K562 (cell line): ENCODE measurements at regions not wholly inside any gene's neighbourhood (a gene's known extent, or its start where the extent isn't known, plus 50 kb on each side); places are given as distances from the start of the nearest gene placed in this dataset.

Experiments
- CREB3L1 ChIP-seq: fragments of 450-650 bp; IDR thresholded peaks from 2 replicates; pipeline ENCODE4 v1.6.1; 2014; ENCODE audit warnings: low read depth, mild to moderate bottlenecking, moderate library complexity, borderline replicate concordance
- FOXM1 ChIP-seq, 2 experiments: fragments of 450-650 bp in 1 of 2; sonication (generic) in 1 of 2; formaldehyde crosslinking in 1 of 2; IDR thresholded peaks; 2 replicates each; pipeline versions ENCODE4 v1.6.1 to v1.9.0; 2017 to 2022; ENCODE audit warnings: low read depth in 2 of 2, mild to moderate bottlenecking in 2 of 2, missing genetic modification reagents in 1 of 2, moderate library complexity in 1 of 2
- HNRNPUL1 ChIP-seq: fragments of 200-400 bp; formaldehyde crosslinking; IDR thresholded peaks from 2 replicates; pipeline ENCODE4 v1.6.1; 2017; ENCODE audit warnings: low read length
- KDM1A ChIP-seq, 2 experiments: fragments of 450-650 bp; IDR thresholded peaks; 2 replicates each; pipeline ENCODE4 v1.6.1; 2016; ENCODE audit warnings: mild to moderate bottlenecking in 2 of 2
- THRB ChIP-seq: fragments of 450-650 bp; formaldehyde crosslinking; conservative IDR thresholded peaks from 2 replicates; pipeline ENCODE4 v1.4.0; 2022; ENCODE audit warnings: mild to moderate bottlenecking, missing genetic modification characterization
- TRIM24 ChIP-seq, 2 experiments: fragments of 450-650 bp; IDR thresholded peaks; 2 replicates each; pipeline ENCODE4 v1.6.1; 2016
- ZKSCAN8 ChIP-seq: fragments of 200-800 bp; sonication (Bioruptor generic); IDR thresholded peaks from 2 replicates; pipeline ENCODE4 v1.6.1; 2016; ENCODE audit warnings: missing genetic modification characterization, missing compliant biosample characterization
- ZNF280B ChIP-seq: fragments of 250-450 bp; sonication (Bioruptor Pico); IDR thresholded peaks from 2 replicates; pipeline ENCODE4 v1.5.1; 2021; ENCODE audit warnings: mild to moderate bottlenecking
- ZNF696 ChIP-seq: fragments of 250-450 bp; sonication (Bioruptor Pico); conservative IDR thresholded peaks from 2 replicates; pipeline ENCODE4 v1.4.0; 2020; ENCODE audit warnings: mild to moderate bottlenecking, moderate library complexity
- TF ChIP-seq, protein P1 (sequence below), 2 experiments: fragments of 450-650 bp; IDR thresholded peaks; 2 replicates each; pipeline ENCODE4 v1.6.1; 2016; ENCODE audit warnings: mild to moderate bottlenecking in 2 of 2, borderline replicate concordance in 1 of 2, low read depth in 1 of 2, moderate library complexity in 1 of 2

DNA sequence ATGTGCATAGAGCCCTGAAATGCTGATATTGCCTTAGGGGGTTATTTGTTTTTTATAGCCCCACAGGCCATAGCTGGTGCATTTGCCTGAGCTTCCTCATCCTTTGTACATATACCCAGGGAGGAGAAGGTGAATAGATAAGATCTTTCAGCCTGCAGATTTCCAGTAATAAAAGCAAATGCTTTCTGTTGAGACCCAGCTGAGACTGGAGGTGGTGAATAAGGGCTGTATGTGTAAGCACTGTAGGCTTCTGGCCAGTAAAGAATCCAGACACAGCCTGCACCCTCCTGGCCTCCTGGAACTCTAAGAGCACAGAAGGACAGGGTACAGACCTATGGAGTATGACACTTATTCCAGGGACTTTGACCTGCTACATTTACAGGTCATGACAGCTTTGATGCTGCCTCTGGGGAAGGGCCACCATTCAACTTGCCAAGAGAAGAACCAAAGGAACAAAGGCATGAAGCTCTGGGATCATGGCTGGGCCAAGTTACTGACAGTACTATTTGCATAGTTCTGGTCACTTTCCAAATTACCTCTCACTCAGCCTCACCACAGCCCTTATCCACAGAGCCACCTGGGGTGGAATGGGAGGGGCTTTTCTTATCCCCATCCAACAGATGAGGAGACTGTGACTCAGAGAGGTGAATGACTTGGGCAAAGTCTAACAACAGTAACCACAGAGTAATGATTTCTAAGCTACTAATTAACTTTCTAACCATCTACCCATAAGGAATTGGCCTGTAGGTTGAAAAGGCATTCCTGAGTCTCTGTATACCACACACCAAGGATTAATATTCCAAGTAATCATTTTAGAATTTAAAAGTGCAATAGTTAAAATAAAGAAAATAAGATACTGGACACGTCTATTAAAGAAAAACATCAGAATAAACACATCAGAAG lies 604.5 kb upstream of the KLF4 start (continued):
- TF ChIP-seq THRB (CRISPR knock-in tag) (peak; percentile 86), KDM1A (IDR thresholded peaks at IDR 0.05) (peak; percentile 96), TRIM24 (IDR thresholded peaks at IDR 0.05) (peak; percentile 91 to 94), ZNF696 (CRISPR knock-in tag) (no peak), HNRNPUL1 (no peak), ZKSCAN8 (no peak), CREB3L1 (0 out of 2 replicates have a peak, but pooled peaks have one; percentile 31), FOXM1 (IDR thresholded peaks at IDR 0.05; ENCODE audit: low read depth) (peak; percentile 97), FOXM1 (CRISPR knock-in tag; IDR thresholded peaks at IDR 0.05; ENCODE audit: low read depth) (peak; percentile 56; the same call in 1 of the 2 replicates), ZNF280B (CRISPR knock-in tag) (no peak)
- TF ChIP-seq, protein P1, sequence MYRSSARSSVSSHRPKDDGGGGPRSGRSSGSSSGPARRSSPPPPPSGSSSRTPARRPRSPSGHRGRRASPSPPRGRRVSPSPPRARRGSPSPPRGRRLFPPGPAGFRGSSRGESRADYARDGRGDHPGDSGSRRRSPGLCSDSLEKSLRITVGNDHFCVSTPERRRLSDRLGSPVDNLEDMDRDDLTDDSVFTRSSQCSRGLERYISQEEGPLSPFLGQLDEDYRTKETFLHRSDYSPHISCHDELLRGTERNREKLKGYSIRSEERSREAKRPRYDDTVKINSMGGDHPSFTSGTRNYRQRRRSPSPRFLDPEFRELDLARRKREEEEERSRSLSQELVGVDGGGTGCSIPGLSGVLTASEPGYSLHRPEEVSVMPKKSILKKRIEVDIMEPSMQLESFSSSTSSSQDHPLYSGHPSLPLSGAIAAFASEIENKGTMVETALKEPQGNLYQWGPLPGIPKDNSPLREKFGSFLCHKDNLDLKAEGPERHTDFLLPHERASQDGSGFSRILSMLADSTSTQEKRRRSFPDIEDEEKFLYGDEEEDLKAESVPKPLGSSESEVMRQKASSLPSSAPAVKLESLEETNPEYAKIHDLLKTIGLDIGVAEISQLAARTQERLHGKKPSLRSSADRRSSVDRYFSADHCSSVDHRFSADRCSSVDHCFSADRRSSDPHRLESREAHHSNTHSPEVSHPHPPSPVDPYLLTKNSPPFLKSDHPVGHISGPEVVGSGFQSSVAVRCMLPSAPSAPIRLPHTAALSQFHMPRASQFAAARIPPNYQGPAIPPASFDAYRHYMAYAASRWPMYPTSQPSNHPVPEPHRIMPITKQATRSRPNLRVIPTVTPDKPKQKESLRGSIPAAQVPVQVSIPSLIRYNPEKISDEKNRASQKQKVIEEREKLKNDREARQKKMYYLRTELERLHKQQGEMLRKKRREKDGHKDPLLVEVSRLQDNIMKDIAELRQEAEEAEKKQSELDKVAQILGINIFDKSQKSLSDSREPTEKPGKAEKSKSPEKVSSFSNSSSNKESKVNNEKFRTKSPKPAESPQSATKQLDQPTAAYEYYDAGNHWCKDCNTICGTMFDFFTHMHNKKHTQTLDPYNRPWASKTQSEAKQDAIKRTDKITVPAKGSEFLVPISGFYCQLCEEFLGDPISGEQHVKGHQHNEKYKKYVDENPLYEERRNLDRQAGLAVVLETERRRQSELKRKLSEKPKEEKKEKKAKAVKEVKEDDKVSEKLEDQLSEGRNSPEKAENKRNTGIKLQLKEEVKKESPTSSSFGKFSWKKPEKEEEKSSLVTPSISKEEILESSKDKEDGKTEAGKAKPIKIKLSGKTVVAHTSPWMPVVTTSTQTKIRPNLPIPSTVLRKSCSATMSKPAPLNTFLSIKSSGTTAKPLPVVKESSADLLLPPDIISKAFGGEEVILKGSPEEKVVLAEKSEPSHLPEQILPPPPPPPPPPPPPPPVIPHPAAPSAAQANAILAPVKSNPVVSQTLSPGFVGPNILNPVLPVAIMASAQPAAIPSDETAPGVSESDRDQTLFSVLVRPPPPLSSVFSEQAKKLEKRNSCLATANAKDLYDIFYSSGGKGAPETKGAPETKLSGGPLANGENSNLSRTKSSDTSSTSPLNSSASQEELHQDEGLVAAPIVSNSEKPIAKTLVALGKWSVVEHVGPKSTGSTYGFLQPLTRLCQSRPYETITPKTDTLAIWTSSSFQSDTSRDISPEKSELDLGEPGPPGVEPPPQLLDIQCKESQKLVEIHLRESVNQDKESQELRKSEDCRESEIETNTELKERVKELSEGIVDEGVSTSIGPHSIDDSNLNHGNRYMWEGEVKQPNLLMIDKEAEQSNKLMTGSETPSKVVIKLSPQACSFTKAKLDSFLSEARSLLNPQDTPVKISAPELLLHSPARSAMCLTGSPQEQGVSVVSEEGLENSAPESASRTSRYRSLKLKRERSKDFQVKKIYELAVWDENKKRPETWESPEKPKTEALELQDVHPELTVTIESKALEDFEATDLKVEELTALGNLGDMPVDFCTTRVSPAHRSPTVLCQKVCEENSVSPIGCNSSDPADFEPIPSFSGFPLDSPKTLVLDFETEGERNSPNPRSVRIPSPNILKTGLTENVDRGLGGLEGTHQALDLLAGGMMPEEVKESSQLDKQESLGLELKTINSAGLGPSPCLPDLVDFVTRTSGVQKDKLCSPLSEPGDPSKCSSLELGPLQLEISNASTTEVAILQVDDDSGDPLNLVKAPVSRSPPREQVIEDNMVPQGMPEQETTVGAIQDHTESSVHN (IDR thresholded peaks at IDR 0.05; ENCODE audit: borderline replicate concordance in 1 of 2, low read depth in 1 of 2), result peak; percentile 84 to 97
